ENCODE measurements at regions not wholly inside any gene's neighbourhood (a gene's known extent, or its start where the extent isn't known, plus 50 kb on each side); places are given as distances from the start of the nearest gene placed in this dataset.

- 62% methylated on average over 14 of the region's 15 CpGs for WGBS (ENCODE audit: insufficient coverage, low coverage, missing lambda C conversion rate)
- ChIA-PET POLR2A (interaction anchor here (0.6 to 1.1 kb wide), 2 partner anchors 10 to 558 kb away, joined by 3 to 6 read pairs; no protein-coding TSS in a partner anchor), CTCF (ENCODE audit: low intra/inter-chr PET ratio) (no interaction called here)
- Histone ChIP-seq H3K36me3 (ENCODE audit: control insufficient read depth, insufficient read depth, low read length) (no peaks in the 10 kb centered on the region), H3K9me1 (ENCODE audit: control insufficient read depth, insufficient read depth, low read length) (no peaks in the 10 kb centered on the region), H4K20me1 (replicated peaks; ENCODE audit: control insufficient read depth, insufficient read depth, low read length) (no peaks in the 10 kb centered on the region), H2AFZ (ENCODE audit: low read depth, low read length) (peak overlapping the region; percentile 53; the same call in 1 of the 2 replicates), H3K4me3 (no peak overlapping the region), H3K27ac (ENCODE audit: extremely low read depth, low read depth, low read length) (no peak overlapping the region), H3K4me2 (ENCODE audit: insufficient read depth, low read length) (no peak overlapping the region), H3K79me2 (ENCODE audit: control insufficient read depth, insufficient read depth, low read length) (no peaks in the 10 kb centered on the region), H3K9me3 (replicated peaks; ENCODE audit: control insufficient read depth, insufficient read depth, low read depth, low read length) (no peaks in the 10 kb centered on the region), H3K4me1 (replicated peaks in 1 of 2; ENCODE audit: control insufficient read depth in 2 of 2, insufficient read depth in 2 of 2, low read length in 2 of 2) (peaks cover 28 to 38% of the 10 kb centered on the region in 2 experiments), H3K9ac (ENCODE audit: insufficient read depth in 1 of 2, low read depth in 2 of 2, low read length in 2 of 2) (no peak overlapping the region), H3K27me3 (ENCODE audit: control insufficient read depth in 2 of 2, insufficient read depth in 2 of 2, low read length in 2 of 2) (peaks cover 0 to 4% of the 10 kb centered on the region in 2 experiments; a peak in 2 of 5 replicates)
- no TSS peak for BruUV-seq (replicated peaks)
- DNase-seq (ENCODE audit: extremely low read depth in 1 of 4, low spot score in 3 of 4) (no peak), ATAC-seq (peak; percentile 26), FAIRE-seq (no peak)
- TF ChIP-seq ZNF699 (CRISPR knock-in tag; IDR thresholded peaks at IDR 0.05; ENCODE audit: insufficient replicate concordance) (no peak), USF2 (CRISPR knock-in tag; IDR thresholded peaks at IDR 0.05) (peak; percentile 53), BHLHE40 (IDR thresholded peaks at IDR 0.05; ENCODE audit: low read length) (peak; percentile 26; the same call in 1 of the 2 replicates)
- TF ChIP-seq, protein P1, sequence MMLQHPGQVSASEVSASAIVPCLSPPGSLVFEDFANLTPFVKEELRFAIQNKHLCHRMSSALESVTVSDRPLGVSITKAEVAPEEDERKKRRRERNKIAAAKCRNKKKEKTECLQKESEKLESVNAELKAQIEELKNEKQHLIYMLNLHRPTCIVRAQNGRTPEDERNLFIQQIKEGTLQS (IDR thresholded peaks at IDR 0.05) = 0 out of 2 replicates have a peak, but pooled peaks have one; percentile 11
- TF ChIP-seq, protein P1 (CRISPR knock-in tag; conservative IDR thresholded peaks at IDR 0.05) = no peak
- TF ChIP-seq, protein P2, sequence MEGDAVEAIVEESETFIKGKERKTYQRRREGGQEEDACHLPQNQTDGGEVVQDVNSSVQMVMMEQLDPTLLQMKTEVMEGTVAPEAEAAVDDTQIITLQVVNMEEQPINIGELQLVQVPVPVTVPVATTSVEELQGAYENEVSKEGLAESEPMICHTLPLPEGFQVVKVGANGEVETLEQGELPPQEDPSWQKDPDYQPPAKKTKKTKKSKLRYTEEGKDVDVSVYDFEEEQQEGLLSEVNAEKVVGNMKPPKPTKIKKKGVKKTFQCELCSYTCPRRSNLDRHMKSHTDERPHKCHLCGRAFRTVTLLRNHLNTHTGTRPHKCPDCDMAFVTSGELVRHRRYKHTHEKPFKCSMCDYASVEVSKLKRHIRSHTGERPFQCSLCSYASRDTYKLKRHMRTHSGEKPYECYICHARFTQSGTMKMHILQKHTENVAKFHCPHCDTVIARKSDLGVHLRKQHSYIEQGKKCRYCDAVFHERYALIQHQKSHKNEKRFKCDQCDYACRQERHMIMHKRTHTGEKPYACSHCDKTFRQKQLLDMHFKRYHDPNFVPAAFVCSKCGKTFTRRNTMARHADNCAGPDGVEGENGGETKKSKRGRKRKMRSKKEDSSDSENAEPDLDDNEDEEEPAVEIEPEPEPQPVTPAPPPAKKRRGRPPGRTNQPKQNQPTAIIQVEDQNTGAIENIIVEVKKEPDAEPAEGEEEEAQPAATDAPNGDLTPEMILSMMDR (IDR thresholded peaks at IDR 0.05 in 2 of 3, conservative IDR thresholded peaks at IDR 0.05 in 1 of 3; ENCODE audit: insufficient read depth in 2 of 3, low read depth in 1 of 3, low read length in 3 of 3) = 0 out of 6 replicates have a peak, but pooled peaks of 1 of the 3 experiments have one; percentile 5
- TF ChIP-seq, protein P3, sequence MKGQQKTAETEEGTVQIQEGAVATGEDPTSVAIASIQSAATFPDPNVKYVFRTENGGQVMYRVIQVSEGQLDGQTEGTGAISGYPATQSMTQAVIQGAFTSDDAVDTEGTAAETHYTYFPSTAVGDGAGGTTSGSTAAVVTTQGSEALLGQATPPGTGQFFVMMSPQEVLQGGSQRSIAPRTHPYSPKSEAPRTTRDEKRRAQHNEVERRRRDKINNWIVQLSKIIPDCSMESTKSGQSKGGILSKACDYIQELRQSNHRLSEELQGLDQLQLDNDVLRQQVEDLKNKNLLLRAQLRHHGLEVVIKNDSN (CRISPR knock-in tag; IDR thresholded peaks at IDR 0.05) = peak; percentile 49
- in situ Hi-C loops (cut with MboI) = no loop called here
- intact Hi-C loops (cut with micrococcal nuclease) = no loop called here
Observed at GRCh38 chr12:131365821-131366260, 345.0 kb upstream of the SFSWAP start.
